ENCODE measurements at regions not wholly inside any gene's neighbourhood (a gene's known extent, or its start where the extent isn't known, plus 50 kb on each side); places are given as distances from the start of the nearest gene placed in this dataset.

- TF ChIP-seq ZNF260 (CRISPR knock-in tag; IDR thresholded peaks at IDR 0.05; ENCODE audit: borderline replicate concordance, low read depth) = no peak
- TF ChIP-seq RERE (CRISPR knock-in tag; IDR thresholded peaks at IDR 0.05; ENCODE audit: low read depth) = no peak
- TF ChIP-seq HOMEZ (CRISPR knock-in tag; IDR thresholded peaks at IDR 0.05; ENCODE audit: low read depth) = peak; percentile 34
- TF ChIP-seq ZBTB4 (CRISPR knock-in tag; IDR thresholded peaks at IDR 0.05; ENCODE audit: borderline replicate concordance) = peak; percentile 77
- TF ChIP-seq SMAD9 (CRISPR knock-in tag; IDR thresholded peaks at IDR 0.05) = 0 out of 2 replicates have a peak, but pooled peaks have one; percentile 56
- TF ChIP-seq ZBTB8A (CRISPR knock-in tag; IDR thresholded peaks at IDR 0.05; ENCODE audit: borderline replicate concordance, low read depth) = no peak
- TF ChIP-seq ZNF724P (CRISPR knock-in tag; IDR thresholded peaks at IDR 0.05; ENCODE audit: borderline replicate concordance) = peak; percentile 65; the same call in 1 of the 2 replicates
- no peak for TF ChIP-seq ZBTB26 (CRISPR knock-in tag; IDR thresholded peaks at IDR 0.05; ENCODE audit: borderline replicate concordance)
- no peak; the same call in 1 of the 2 replicates for TF ChIP-seq ZKSCAN8 (CRISPR knock-in tag; IDR thresholded peaks at IDR 0.05; ENCODE audit: borderline replicate concordance)
- no peak for TF ChIP-seq ATAD3A (CRISPR knock-in tag; IDR thresholded peaks at IDR 0.05)
- no peak for TF ChIP-seq RFXANK (CRISPR knock-in tag; IDR thresholded peaks at IDR 0.05)
- peak; percentile 90 for TF ChIP-seq TBX2 (CRISPR knock-in tag; IDR thresholded peaks at IDR 0.05; ENCODE audit: borderline replicate concordance)
- TF ChIP-seq ASH2L (IDR thresholded peaks at IDR 0.05; ENCODE audit: insufficient read length, low read depth, low read length) = peak; percentile 39
- TF ChIP-seq SP4 (CRISPR knock-in tag; IDR thresholded peaks at IDR 0.05) = peak; percentile 57; the same call in 1 of the 2 replicates
- TF ChIP-seq PAF1 (CRISPR knock-in tag; IDR thresholded peaks at IDR 0.05) = no peak
These were observed 147.8 kb downstream of the TOMM20 start (continued) for GRCh38 chr1:234980645-234981396.
